Activated naive CD4-positive, alpha-beta T cell treated with anti-CD3 and anti-CD28 coated beads, Interleukin-2, amount 50 U/mL, for 24 hours (primary cell): ENCODE measurements at regions not wholly inside any gene's neighbourhood (a gene's known extent, or its start where the extent isn't known, plus 50 kb on each side); places are given as distances from the start of the nearest gene placed in this dataset.

Experiments
- H3K27ac Mint-ChIP-seq: one replicate; pipeline ENCODE4 v1.8.0; 2021; ENCODE audit warnings: mild to moderate bottlenecking, mixed read lengths
- H3K27me3 Mint-ChIP-seq: one replicate; pipeline ENCODE4 v1.8.0; 2021; ENCODE audit warnings: mixed read lengths
- H3K36me3 Mint-ChIP-seq: one replicate; pipeline ENCODE4 v1.8.0; 2021; ENCODE audit warnings: mixed read lengths
- H3K4me1 Mint-ChIP-seq: one replicate; pipeline ENCODE4 v1.8.0; 2021; ENCODE audit warnings: mixed read lengths
- H3K4me3 Mint-ChIP-seq: one replicate; pipeline ENCODE4 v1.8.0; 2021; ENCODE audit warnings: mild to moderate bottlenecking, mixed read lengths
- H3K9me3 Mint-ChIP-seq: one replicate; pipeline ENCODE4 v1.8.0; 2021; ENCODE audit warnings: mixed read lengths

GRCh38 chr6:168972128-168972527 is 281.5 kb downstream of the THBS2 start:
- no peak overlapping the region for H3K27ac Mint-ChIP-seq
- H3K9me3 Mint-ChIP-seq, result no peaks in the 10 kb centered on the region
- H3K36me3 Mint-ChIP-seq, result peaks cover 1% of the 10 kb centered on the region
- no peaks in the 10 kb centered on the region for H3K4me1 Mint-ChIP-seq
- H3K4me3 Mint-ChIP-seq, result no peak overlapping the region
- H3K27me3 Mint-ChIP-seq, result peaks cover 7% of the 10 kb centered on the region

GRCh38 chr6:168971549-168971948 is 282.1 kb downstream of the THBS2 start:
- H3K9me3 Mint-ChIP-seq, result no peaks in the 10 kb centered on the region
- no peak overlapping the region for H3K27ac Mint-ChIP-seq
- H3K36me3 Mint-ChIP-seq, result peaks cover 1% of the 10 kb centered on the region
- H3K27me3 Mint-ChIP-seq, result peaks cover 7% of the 10 kb centered on the region
- no peaks in the 10 kb centered on the region for H3K4me1 Mint-ChIP-seq
- no peak overlapping the region for H3K4me3 Mint-ChIP-seq

GRCh38 chr6:168968801-168969200 is 284.8 kb downstream of the THBS2 start:
- H3K4me3 Mint-ChIP-seq, result no peak overlapping the region
- no peaks in the 10 kb centered on the region for H3K9me3 Mint-ChIP-seq
- H3K4me1 Mint-ChIP-seq, result no peaks in the 10 kb centered on the region
- H3K27me3 Mint-ChIP-seq, result peaks cover 8% of the 10 kb centered on the region
- H3K27ac Mint-ChIP-seq, result no peak overlapping the region
- H3K36me3 Mint-ChIP-seq, result peaks cover 1% of the 10 kb centered on the region

- H3K9me3 Mint-ChIP-seq, result no peaks in the 10 kb centered on the region
- no peak overlapping the region for H3K4me3 Mint-ChIP-seq
- no peak overlapping the region for H3K27ac Mint-ChIP-seq
- peaks cover 10% of the 10 kb centered on the region for H3K27me3 Mint-ChIP-seq
- no peaks in the 10 kb centered on the region for H3K4me1 Mint-ChIP-seq
- peaks cover 1% of the 10 kb centered on the region for H3K36me3 Mint-ChIP-seq
These were observed 285.4 kb downstream of the THBS2 start for GRCh38 chr6:168968228-168968627.

- Mint-ChIP-seq H3K4me1 (no peaks in the 10 kb centered on the region), H3K9me3 (no peaks in the 10 kb centered on the region), H3K27ac (no peak overlapping the region), H3K27me3 (peaks cover 12% of the 10 kb centered on the region), H3K4me3 (no peak overlapping the region), H3K36me3 (peaks cover 1% of the 10 kb centered on the region)
These were observed 286.2 kb downstream of the THBS2 start for GRCh38 chr6:168967281-168967925.

- peaks cover 15% of the 10 kb centered on the region for H3K27me3 Mint-ChIP-seq
- no peak overlapping the region for H3K4me3 Mint-ChIP-seq
- H3K4me1 Mint-ChIP-seq, result no peaks in the 10 kb centered on the region
- H3K27ac Mint-ChIP-seq, result no peak overlapping the region
- peaks cover 1% of the 10 kb centered on the region for H3K36me3 Mint-ChIP-seq
- no peaks in the 10 kb centered on the region for H3K9me3 Mint-ChIP-seq
These were observed 289.4 kb downstream of the THBS2 start for GRCh38 chr6:168964138-168964835.

- no peaks in the 10 kb centered on the region for H3K36me3 Mint-ChIP-seq
- H3K27ac Mint-ChIP-seq, result no peak overlapping the region
- no peaks in the 10 kb centered on the region for H3K4me1 Mint-ChIP-seq
- H3K4me3 Mint-ChIP-seq, result no peak overlapping the region
- H3K27me3 Mint-ChIP-seq, result peaks cover 15% of the 10 kb centered on the region
- H3K9me3 Mint-ChIP-seq, result no peaks in the 10 kb centered on the region
These were observed 290.8 kb downstream of the THBS2 start for GRCh38 chr6:168962886-168963285.

- H3K4me1 Mint-ChIP-seq, result no peaks in the 10 kb centered on the region
- no peaks in the 10 kb centered on the region for H3K36me3 Mint-ChIP-seq
- H3K27me3 Mint-ChIP-seq, result peaks cover 13% of the 10 kb centered on the region
- no peak overlapping the region for H3K4me3 Mint-ChIP-seq
- no peaks in the 10 kb centered on the region for H3K9me3 Mint-ChIP-seq
- H3K27ac Mint-ChIP-seq, result no peak overlapping the region
These were observed 292.4 kb downstream of the THBS2 start for GRCh38 chr6:168961264-168961656.

GRCh38 chr6:168960551-168961263 is 292.9 kb downstream of the THBS2 start:
- peak overlapping the region; percentile 10 for H3K27ac Mint-ChIP-seq
- no peaks in the 10 kb centered on the region for H3K36me3 Mint-ChIP-seq
- H3K4me1 Mint-ChIP-seq, result no peaks in the 10 kb centered on the region
- no peaks in the 10 kb centered on the region for H3K9me3 Mint-ChIP-seq
- H3K4me3 Mint-ChIP-seq, result no peak overlapping the region
- peaks cover 13% of the 10 kb centered on the region for H3K27me3 Mint-ChIP-seq

- Mint-ChIP-seq H3K4me3 (no peak overlapping the region), H3K27ac (no peak overlapping the region), H3K27me3 (peaks cover 14% of the 10 kb centered on the region), H3K4me1 (no peaks in the 10 kb centered on the region), H3K36me3 (no peaks in the 10 kb centered on the region), H3K9me3 (no peaks in the 10 kb centered on the region)
These were observed 293.9 kb downstream of the THBS2 start for GRCh38 chr6:168959696-168960095.

GRCh38 chr6:168956884-168957730 is 296.5 kb downstream of the THBS2 start:
- no peak overlapping the region for H3K27ac Mint-ChIP-seq
- no peaks in the 10 kb centered on the region for H3K9me3 Mint-ChIP-seq
- H3K36me3 Mint-ChIP-seq, result no peaks in the 10 kb centered on the region
- H3K4me3 Mint-ChIP-seq, result no peak overlapping the region
- H3K4me1 Mint-ChIP-seq, result no peaks in the 10 kb centered on the region
- peaks cover 15% of the 10 kb centered on the region for H3K27me3 Mint-ChIP-seq

GRCh38 chr6:168956141-168956838 is 297.4 kb downstream of the THBS2 start:
- Mint-ChIP-seq H3K4me3 (no peak overlapping the region), H3K9me3 (no peaks in the 10 kb centered on the region), H3K27me3 (peaks cover 11% of the 10 kb centered on the region), H3K36me3 (no peaks in the 10 kb centered on the region), H3K27ac (no peak overlapping the region), H3K4me1 (no peaks in the 10 kb centered on the region)

- no peak overlapping the region for H3K27ac Mint-ChIP-seq
- peaks cover 13% of the 10 kb centered on the region for H3K27me3 Mint-ChIP-seq
- no peaks in the 10 kb centered on the region for H3K36me3 Mint-ChIP-seq
- H3K4me3 Mint-ChIP-seq, result no peak overlapping the region
- no peaks in the 10 kb centered on the region for H3K9me3 Mint-ChIP-seq
- no peaks in the 10 kb centered on the region for H3K4me1 Mint-ChIP-seq
These were observed 300.2 kb downstream of the THBS2 start for GRCh38 chr6:168953461-168953860.

- no peaks in the 10 kb centered on the region for H3K9me3 Mint-ChIP-seq
- H3K4me1 Mint-ChIP-seq, result no peaks in the 10 kb centered on the region
- no peak overlapping the region for H3K27ac Mint-ChIP-seq
- no peaks in the 10 kb centered on the region for H3K36me3 Mint-ChIP-seq
- peaks cover 15% of the 10 kb centered on the region for H3K27me3 Mint-ChIP-seq
- no peak overlapping the region for H3K4me3 Mint-ChIP-seq
These were observed 302.4 kb downstream of the THBS2 start for GRCh38 chr6:168951217-168951616.

- no peak overlapping the region for H3K4me3 Mint-ChIP-seq
- H3K4me1 Mint-ChIP-seq, result no peaks in the 10 kb centered on the region
- no peak overlapping the region for H3K27ac Mint-ChIP-seq
- no peaks in the 10 kb centered on the region for H3K9me3 Mint-ChIP-seq
- H3K36me3 Mint-ChIP-seq, result no peaks in the 10 kb centered on the region
- H3K27me3 Mint-ChIP-seq, result peaks cover 15% of the 10 kb centered on the region
These were observed 302.8 kb downstream of the THBS2 start for GRCh38 chr6:168950858-168951214.
